ENCODE measurements at regions not wholly inside any gene's neighbourhood (a gene's known extent, or its start where the extent isn't known, plus 50 kb on each side); places are given as distances from the start of the nearest gene placed in this dataset.

DNA sequence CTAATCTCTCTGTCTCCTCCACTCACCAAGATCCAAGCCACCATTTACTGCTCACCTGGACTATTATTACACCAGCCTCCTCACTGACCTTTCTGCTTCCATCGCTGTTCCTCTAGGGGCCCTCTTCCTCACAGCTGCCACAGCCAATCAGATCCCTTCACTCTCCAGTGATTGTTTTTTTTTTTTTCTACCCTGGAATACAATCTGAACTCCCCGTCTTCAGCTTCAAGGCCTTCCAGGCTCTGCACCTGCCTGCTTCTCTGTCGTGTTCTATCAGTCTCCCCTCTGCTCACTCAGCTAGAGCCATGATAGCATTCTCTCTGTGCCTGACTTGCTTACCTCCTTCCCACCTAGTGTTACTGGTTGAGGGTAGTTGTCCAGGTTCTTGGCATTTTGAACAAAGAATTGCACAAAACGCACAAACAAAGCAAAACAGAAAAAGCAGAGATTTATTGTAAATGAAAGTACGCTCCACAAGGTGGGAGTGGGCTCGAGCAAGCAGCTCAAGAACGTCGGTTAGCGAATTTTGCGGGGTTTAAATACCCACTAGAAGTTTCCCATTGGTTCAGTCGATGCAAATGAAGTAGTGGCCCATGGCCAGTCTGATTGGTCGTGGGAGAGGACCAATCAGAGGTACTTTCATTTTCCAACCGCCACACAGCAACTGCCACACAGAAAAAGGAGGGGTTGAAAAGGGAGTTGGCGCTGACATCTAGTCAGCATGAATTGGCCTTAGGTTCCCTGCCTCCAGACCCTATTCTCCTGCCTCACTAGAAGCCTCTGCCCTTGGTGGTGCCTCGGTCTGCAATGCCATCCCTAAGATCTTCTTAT lies 188.9 kb downstream of the TLE3 start:
- H3K36me3 ChIP-seq (ENCODE audit: control insufficient read depth, insufficient read depth, low read length), result no peaks in the 10 kb centered on the region
- no peak overlapping the region for H2AFZ ChIP-seq (ENCODE audit: low read length)
- no peak for DNase-seq (ENCODE audit: low read depth in 2 of 2)
- H3K9me3 ChIP-seq (ENCODE audit: control insufficient read depth, insufficient read depth, low read depth, low read length), result no peaks in the 10 kb centered on the region
- H3K4me2 ChIP-seq (ENCODE audit: extremely low read depth, insufficient read depth, low read length), result no peak overlapping the region
- no peak overlapping the region for H3K4me3 ChIP-seq (replicated peaks in 1 of 4; ENCODE audit: control extremely low read depth in 1 of 4, insufficient read depth in 1 of 4, low read depth in 3 of 4, low read length in 4 of 4)
- TF ChIP-seq, protein P1, sequence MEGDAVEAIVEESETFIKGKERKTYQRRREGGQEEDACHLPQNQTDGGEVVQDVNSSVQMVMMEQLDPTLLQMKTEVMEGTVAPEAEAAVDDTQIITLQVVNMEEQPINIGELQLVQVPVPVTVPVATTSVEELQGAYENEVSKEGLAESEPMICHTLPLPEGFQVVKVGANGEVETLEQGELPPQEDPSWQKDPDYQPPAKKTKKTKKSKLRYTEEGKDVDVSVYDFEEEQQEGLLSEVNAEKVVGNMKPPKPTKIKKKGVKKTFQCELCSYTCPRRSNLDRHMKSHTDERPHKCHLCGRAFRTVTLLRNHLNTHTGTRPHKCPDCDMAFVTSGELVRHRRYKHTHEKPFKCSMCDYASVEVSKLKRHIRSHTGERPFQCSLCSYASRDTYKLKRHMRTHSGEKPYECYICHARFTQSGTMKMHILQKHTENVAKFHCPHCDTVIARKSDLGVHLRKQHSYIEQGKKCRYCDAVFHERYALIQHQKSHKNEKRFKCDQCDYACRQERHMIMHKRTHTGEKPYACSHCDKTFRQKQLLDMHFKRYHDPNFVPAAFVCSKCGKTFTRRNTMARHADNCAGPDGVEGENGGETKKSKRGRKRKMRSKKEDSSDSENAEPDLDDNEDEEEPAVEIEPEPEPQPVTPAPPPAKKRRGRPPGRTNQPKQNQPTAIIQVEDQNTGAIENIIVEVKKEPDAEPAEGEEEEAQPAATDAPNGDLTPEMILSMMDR (conservative IDR thresholded peaks at IDR 0.05 in 1 of 2, IDR thresholded peaks at IDR 0.05 in 1 of 2; ENCODE audit: low read depth in 1 of 2, low read length in 2 of 2), result no peak
- no peak for TF ChIP-seq EZH2 (IDR thresholded peaks at IDR 0.05; ENCODE audit: low read length, missing control alignments)
- peaks cover 2% of the 10 kb centered on the region for H3K27me3 ChIP-seq (ENCODE audit: control insufficient read depth, insufficient read depth, low read length)
- no peaks in the 10 kb centered on the region for H3K79me2 ChIP-seq (ENCODE audit: control insufficient read depth, insufficient read depth, low read length)
- H3K9ac ChIP-seq (ENCODE audit: insufficient read depth, low read length), result no peak overlapping the region
- no peaks in the 10 kb centered on the region for H4K20me1 ChIP-seq (ENCODE audit: control insufficient read depth, extremely low read depth, insufficient read depth, low read length)
- no peaks in the 10 kb centered on the region for H3K4me1 ChIP-seq (ENCODE audit: control insufficient read depth, extremely low read depth, insufficient read depth, low read length)
- H3K27ac ChIP-seq (ENCODE audit: insufficient read depth, low read length), result no peak overlapping the region

DNA sequence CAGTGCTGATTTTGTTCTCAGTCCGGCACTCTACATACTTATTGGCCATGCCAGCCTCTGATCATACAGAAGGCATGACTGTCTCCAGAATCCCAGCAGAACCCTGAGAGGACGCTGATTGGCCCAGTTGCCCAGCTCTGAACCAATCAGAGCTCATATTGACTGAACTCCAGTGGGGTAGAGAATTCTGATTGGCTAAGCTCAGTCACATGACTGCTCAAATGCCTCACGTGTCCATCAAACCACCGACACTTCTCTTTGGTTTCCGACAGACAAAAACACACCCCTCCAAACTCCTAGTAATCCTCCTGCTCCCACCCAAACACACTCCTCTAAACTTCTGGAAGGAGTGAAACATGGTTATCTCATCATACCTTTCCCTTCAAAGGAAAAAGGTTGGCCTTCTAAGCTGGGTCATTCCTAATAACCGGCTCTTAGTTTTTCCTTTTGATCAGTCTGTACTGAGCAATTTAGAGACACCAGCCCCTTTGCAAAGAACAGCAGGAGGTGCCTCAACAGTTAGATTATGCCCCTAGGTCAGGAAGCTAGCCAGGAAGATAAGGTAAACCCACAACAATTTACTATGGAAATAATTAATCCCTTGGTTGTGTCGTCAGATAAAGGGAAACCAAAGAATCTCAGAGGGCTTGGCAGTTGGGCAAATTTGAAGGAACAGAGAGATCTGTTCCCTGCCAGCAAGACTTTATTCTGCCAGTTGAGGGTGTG lies 187.8 kb downstream of the TLE3 start:
- H3K9me3 ChIP-seq (ENCODE audit: control insufficient read depth, insufficient read depth, low read depth, low read length), result no peaks in the 10 kb centered on the region
- no peaks in the 10 kb centered on the region for H4K20me1 ChIP-seq (ENCODE audit: control insufficient read depth, extremely low read depth, insufficient read depth, low read length)
- no peak overlapping the region for H3K27ac ChIP-seq (ENCODE audit: insufficient read depth, low read length)
- no peak overlapping the region for H3K4me2 ChIP-seq (ENCODE audit: extremely low read depth, insufficient read depth, low read length)
- no peak overlapping the region for H2AFZ ChIP-seq (ENCODE audit: low read length)
- peak in 1 of 2 donors; percentile 13 for DNase-seq (ENCODE audit: low read depth in 2 of 2)
- no peak overlapping the region for H3K9ac ChIP-seq (ENCODE audit: insufficient read depth, low read length)
- no peaks in the 10 kb centered on the region for H3K79me2 ChIP-seq (ENCODE audit: control insufficient read depth, insufficient read depth, low read length)
- H3K4me1 ChIP-seq (ENCODE audit: control insufficient read depth, extremely low read depth, insufficient read depth, low read length), result no peaks in the 10 kb centered on the region
- TF ChIP-seq EZH2 (IDR thresholded peaks at IDR 0.05; ENCODE audit: low read length, missing control alignments), result no peak
- TF ChIP-seq, protein P1 (conservative IDR thresholded peaks at IDR 0.05 in 1 of 2, IDR thresholded peaks at IDR 0.05 in 1 of 2; ENCODE audit: low read depth in 1 of 2, low read length in 2 of 2), result no peak
- H3K36me3 ChIP-seq (ENCODE audit: control insufficient read depth, insufficient read depth, low read length), result no peaks in the 10 kb centered on the region
- H3K4me3 ChIP-seq (replicated peaks in 1 of 4; ENCODE audit: control extremely low read depth in 1 of 4, insufficient read depth in 1 of 4, low read depth in 3 of 4, low read length in 4 of 4), result no peak overlapping the region
- peaks cover 2% of the 10 kb centered on the region for H3K27me3 ChIP-seq (ENCODE audit: control insufficient read depth, insufficient read depth, low read length)

DNA sequence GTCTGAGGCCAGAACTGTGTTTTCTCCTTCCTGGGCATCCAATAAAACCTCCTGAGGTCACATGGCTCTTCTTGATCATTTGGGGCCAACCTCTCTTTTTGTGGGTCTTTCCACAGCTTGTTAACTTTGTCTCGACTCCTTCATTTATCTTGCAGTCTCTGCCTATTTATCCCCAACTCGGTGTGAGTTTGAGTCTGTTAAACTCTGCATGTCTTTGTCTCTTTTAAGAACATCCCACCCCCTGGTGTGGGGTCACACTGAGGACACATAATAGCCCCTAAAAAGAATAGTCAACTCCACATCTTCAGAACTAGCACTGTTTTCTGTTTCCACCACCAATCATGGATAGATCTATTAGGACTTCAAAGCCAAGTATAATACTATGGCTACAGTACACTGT lies 187.2 kb downstream of the TLE3 start:
- Histone ChIP-seq H3K4me1 (ENCODE audit: control insufficient read depth, extremely low read depth, insufficient read depth, low read length) (no peaks in the 10 kb centered on the region), H2AFZ (ENCODE audit: low read length) (no peak overlapping the region), H3K36me3 (ENCODE audit: control insufficient read depth, insufficient read depth, low read length) (no peaks in the 10 kb centered on the region), H3K79me2 (ENCODE audit: control insufficient read depth, insufficient read depth, low read length) (no peaks in the 10 kb centered on the region), H3K4me3 (replicated peaks in 1 of 4; ENCODE audit: control extremely low read depth in 1 of 4, insufficient read depth in 1 of 4, low read depth in 3 of 4, low read length in 4 of 4) (no peak overlapping the region), H3K9ac (ENCODE audit: insufficient read depth, low read length) (no peak overlapping the region), H3K27me3 (ENCODE audit: control insufficient read depth, insufficient read depth, low read length) (peaks cover 2% of the 10 kb centered on the region), H4K20me1 (ENCODE audit: control insufficient read depth, extremely low read depth, insufficient read depth, low read length) (no peaks in the 10 kb centered on the region), H3K9me3 (ENCODE audit: control insufficient read depth, insufficient read depth, low read depth, low read length) (no peaks in the 10 kb centered on the region), H3K27ac (ENCODE audit: insufficient read depth, low read length) (no peak overlapping the region), H3K4me2 (ENCODE audit: extremely low read depth, insufficient read depth, low read length) (no peak overlapping the region)
- no peak for TF ChIP-seq EZH2 (IDR thresholded peaks at IDR 0.05; ENCODE audit: low read length, missing control alignments)
- TF ChIP-seq, protein P1 (conservative IDR thresholded peaks at IDR 0.05 in 1 of 2, IDR thresholded peaks at IDR 0.05 in 1 of 2; ENCODE audit: low read depth in 1 of 2, low read length in 2 of 2), result no peak
- no peak for DNase-seq (ENCODE audit: low read depth in 2 of 2)
